Heart left ventricle (tissue), 13 donors: ENCODE measurements at regions not wholly inside any gene's neighbourhood (a gene's known extent, or its start where the extent isn't known, plus 50 kb on each side); places are given as distances from the start of the nearest gene placed in this dataset.

Experiments
- POLR2A ChIP-seq, 2 donors: fragments of 450-650 bp; IDR thresholded peaks; one replicate each; pipeline ENCODE4 v1.6.1; 2017; ENCODE audit warnings: antibody characterized with exemption in 2 of 2, mild to moderate bottlenecking in 2 of 2, moderate library complexity in 2 of 2
- TF ChIP-seq, protein P1 (sequence below), 12 donors: fragments of 200-600 bp; sonication (generic) in 4 of 12; IDR thresholded peaks; one replicate each; pipeline versions ENCODE4 v1.5.0 to v1.8.0; 2018 to 2022; ENCODE audit warnings: antibody characterized with exemption in 12 of 12, mild to moderate bottlenecking in 5 of 12
- donor health status: ischemic (EF 13 %, LVEDD 7.1; RV severe dilation, severe dysfunction).
- donor health status: DM: no; HTN: yes; CAD: no.
- donor health status: DM: no; HTN: no; CAD: no.
- donor health status: ischemic (EF 25% LVEDD 6.9; RV normal size, moderate dysfunction).
- donor health status: ischemic (EF 25% LVEDD 5.7; RV mildly dilated, moderate dysfunction).
- donor health status: ischemic (EF 35%, LVEDD 5.7; RV mildly dilated, moderate dysfunction).
- donor health status: nonischemic (EF 11% LVEDD 7.7; RV severe dilation, severe dysfunction).
- donor health status: DM: yes; HTN: yes; CAD: no.
- donor health status: PGD.
- donor health status: ischemic (EF 29% LVEDD 5.4; RV normal size, mild dysfunction).
- donor health status: nonischemic (EF 23%, LVEDD 6.1; RV moderate dilation, normal function).

DNA sequence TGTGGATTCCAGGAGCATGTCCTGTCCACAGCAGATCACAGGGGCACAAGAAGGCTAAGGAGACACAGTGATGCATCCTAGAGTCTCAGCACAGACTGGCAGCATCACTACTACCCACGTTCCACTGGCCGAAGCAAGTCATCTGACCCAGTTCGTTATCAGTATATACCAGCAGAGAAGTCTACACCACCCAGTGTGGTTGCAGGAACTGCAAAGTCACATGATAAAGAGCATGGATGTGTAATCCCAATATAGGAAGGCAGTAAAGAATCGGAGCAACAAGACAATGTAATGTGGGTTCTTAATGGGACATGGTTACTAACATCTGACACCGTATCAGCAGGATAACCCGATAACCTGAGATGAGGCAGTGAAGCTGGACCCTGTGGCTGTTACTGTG, 246.6 kb downstream of the RRAGC start:
- no peak for TF ChIP-seq POLR2A (IDR thresholded peaks at IDR 0.05)
- TF ChIP-seq, protein P1, sequence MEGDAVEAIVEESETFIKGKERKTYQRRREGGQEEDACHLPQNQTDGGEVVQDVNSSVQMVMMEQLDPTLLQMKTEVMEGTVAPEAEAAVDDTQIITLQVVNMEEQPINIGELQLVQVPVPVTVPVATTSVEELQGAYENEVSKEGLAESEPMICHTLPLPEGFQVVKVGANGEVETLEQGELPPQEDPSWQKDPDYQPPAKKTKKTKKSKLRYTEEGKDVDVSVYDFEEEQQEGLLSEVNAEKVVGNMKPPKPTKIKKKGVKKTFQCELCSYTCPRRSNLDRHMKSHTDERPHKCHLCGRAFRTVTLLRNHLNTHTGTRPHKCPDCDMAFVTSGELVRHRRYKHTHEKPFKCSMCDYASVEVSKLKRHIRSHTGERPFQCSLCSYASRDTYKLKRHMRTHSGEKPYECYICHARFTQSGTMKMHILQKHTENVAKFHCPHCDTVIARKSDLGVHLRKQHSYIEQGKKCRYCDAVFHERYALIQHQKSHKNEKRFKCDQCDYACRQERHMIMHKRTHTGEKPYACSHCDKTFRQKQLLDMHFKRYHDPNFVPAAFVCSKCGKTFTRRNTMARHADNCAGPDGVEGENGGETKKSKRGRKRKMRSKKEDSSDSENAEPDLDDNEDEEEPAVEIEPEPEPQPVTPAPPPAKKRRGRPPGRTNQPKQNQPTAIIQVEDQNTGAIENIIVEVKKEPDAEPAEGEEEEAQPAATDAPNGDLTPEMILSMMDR (IDR thresholded peaks at IDR 0.05), result no peak
